ENCODE measurements at regions not wholly inside any gene's neighbourhood (a gene's known extent, or its start where the extent isn't known, plus 50 kb on each side); places are given as distances from the start of the nearest gene placed in this dataset.
"Not testable (repeated sequence)": the region's sequence is repeated elsewhere in the genome, so short reads cannot be mapped to it uniquely, and the experiment has no call there.

DNA sequence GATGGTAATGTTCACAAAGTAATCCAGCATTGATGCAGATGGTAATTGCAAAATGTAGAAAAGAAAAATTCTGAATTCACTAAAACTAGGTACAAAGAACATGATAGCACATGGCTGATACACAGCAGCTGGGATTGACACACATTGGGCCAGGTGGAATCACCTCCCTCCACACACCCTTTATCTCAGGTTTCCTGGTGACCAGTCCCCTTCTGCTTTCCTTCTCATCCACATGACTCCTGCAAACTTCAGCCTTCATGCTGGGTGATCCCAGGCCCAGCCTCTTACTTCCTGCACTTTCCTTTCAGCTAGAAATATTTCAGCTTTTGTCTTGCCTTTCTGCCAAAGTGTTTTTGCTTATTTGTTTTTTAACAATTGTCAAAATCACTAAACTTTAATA is 246.9 kb downstream of the LNPK start:
- no peak for DNase-seq

- DNase-seq = no peak
Observed at GRCh38 chr2:175750195-175750594, 251.9 kb downstream of the LNPK start.

- DNase-seq = no peak
Observed at GRCh38 chr2:175745911-175746310, 256.2 kb downstream of the LNPK start.

DNA sequence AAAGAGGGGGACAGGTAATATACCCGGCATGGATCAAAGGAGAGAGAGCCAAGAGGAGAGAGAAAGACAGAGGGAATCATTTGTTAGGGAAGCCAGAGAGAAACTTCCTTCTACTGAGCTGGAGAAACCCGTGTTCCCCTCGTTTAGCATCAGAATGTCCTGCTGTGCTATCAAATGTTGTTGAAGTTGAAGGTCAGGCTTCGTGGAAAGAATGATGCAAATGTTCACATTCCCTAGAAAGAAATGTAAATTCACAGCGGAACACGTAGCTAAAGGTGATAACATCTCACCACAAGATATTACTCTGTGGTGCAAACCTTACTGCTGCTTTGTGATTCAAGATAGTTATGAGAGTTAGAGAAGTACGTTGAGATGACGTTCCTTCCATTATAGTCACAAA is 258.1 kb downstream of the LNPK start:
- DNase-seq = no peak

- no peak for DNase-seq
Observed at GRCh38 chr2:175743011-175743410, 259.1 kb downstream of the LNPK start.

DNA sequence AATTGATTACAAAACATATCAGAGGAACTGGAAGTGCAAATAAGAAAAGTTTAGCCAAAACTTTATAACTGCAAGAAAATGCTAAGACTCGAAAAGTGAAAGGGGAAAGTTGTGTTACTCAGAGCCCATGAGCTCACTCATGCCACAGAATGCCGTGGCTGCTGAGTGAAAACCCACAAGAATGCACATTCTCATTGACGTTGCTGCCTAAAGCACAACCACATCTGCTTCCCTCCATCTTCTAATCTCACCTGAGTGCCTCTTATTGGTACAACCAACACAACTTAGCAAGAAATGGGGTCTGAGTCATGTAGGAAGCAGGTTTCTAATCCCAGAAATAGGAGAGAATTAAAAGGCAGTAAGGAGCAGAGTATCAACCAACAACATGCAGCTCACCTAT is 259.7 kb downstream of the LNPK start:
- DNase-seq = no peak

- no peak for DNase-seq
Observed at GRCh38 chr2:175741164-175741563, 260.9 kb downstream of the LNPK start.

DNA sequence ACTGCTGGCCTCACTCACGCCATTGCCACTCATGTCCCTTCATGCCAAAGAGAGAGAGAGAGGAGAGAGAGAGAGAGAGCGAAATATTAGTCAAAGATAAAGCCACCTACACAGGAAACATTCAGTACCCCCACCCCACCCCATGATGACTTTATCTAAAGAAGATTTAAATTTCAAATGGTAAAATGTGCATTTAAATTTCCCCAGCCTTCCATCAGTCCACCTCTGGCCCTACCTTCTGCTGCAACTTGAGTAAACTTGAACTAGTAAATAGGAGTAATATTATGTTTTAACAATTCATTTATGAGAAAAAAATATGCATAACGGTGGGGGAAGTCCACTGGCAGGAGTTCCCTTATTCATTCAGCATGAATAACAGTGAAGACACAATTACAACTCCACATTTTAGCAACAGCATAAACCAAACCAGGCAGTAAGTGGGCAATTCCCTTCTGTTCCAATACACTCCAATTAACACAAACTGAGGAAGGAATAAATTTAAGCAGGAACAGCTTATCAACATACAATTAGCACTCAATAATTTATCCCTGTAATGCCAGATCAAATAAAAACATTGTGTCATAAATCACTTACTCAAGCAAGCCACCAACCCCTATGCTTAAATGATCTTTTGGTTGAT is 264.2 kb downstream of the LNPK start:
- DNase-seq = no peak

GRCh38 chr2:175734686-175735085 is 267.4 kb downstream of the LNPK start:
- DNase-seq = no peak

DNA sequence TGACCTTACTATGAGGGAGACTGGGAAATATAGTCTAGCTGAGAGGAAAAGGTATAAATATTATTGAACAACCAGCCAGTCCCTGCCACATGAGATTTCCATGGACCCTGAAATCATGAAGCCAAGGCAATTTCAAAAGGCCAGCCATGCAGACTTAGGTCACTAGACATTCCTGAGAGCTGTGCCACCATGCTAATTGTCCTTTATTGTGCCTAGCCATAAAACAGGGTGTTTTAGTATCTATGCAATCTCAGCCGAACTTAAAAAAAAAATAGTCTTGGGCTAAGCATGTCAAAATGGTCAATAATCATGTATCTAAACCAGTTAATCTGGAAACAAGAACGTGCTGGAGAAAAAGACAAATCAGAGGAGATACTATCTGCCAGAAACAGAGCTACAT is 269.5 kb downstream of the LNPK start:
- DNase-seq = no peak

DNA sequence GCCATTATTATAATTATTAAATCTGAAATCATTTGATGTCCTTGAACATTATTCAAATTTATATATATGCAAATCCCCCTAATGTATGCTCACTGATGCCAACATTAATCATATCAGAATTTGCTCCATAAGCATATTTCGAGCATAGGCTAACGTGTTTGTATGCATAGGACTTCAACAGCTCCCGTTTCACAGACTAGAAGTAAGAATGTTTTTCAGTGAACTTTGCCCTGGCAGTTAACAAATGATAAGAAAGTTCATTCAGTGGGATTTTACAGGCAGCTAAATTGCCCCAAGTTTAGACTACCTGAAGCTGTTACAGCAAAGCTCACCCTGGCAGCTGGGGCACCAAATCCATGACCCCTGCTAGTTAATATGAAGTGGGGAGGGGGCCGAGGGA is 272.0 kb downstream of the LNPK start:
- DNase-seq = no peak

DNA sequence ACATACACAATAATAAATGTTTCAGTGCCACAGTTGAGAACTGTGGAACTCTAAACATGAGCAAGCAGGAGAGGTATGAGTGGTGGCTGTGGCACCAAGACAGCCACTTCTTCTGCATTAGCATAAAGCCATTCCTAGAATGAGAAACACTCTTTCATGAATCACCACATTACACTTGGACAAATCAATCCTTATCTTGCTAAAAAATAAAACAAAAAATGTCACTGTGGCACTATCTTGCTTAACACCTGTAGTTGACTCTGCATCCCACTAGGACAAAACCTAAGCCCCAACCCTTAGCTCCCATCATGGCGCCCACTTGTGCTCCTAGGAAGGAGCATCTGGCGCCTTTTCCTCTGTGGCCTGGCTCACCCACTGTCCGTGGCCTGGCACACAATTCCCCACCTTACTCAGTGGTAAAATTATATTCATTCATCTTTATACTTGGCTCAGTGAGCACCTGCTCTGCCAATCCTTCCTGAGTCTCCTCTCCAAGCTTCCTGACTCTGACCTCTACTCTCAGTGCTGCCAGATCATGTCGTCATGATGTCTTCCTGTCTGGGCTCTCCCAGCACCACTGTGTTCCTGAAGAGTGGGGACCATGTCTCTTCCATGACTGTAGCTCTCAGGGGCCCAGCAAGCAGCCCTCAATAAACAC is 272.9 kb downstream of the LNPK start:
- DNase-seq = no peak

- DNase-seq = no peak
Observed at GRCh38 chr2:175728032-175728431, 274.0 kb downstream of the LNPK start.

DNA sequence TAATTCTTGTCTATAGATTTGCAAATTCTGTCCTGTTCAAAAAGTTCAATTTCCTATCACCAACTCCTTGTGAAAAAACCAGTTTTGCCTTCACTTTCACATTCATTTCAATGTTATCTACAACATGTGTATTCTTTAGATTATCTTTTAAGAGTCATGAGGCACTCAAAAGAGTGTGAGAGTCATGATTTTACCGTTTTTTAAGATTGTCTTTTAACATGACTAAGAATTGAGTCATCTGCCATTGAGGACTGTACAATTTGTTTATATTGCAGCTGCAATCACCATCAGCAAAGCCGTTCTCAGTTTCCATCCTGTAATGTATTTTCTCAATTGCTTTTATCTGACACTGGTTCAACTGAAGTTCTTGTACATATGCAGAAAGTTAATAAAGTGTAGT is 275.8 kb downstream of the LNPK start:
- no peak for DNase-seq

DNA sequence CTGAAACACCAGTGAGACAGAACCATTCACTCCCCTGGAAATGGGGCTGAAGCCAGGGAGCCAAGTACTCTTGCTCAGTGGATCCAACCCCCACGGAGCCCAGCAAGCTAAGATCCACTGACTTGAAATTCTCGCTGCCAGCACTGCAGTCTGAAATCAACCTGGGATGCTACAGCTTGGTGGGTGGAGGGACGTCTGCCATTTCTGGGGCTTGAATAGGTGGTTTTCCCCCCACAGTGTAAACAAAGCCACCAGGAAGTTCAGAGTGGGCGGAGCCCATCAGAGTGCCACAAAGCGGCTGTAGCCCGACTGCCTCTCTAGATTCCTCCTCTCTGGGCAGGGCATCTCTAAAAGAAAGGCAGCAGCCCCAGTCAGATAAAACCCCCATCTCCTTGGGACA is 292.8 kb downstream of the LNPK start:
- DNase-seq = no peak

DNA sequence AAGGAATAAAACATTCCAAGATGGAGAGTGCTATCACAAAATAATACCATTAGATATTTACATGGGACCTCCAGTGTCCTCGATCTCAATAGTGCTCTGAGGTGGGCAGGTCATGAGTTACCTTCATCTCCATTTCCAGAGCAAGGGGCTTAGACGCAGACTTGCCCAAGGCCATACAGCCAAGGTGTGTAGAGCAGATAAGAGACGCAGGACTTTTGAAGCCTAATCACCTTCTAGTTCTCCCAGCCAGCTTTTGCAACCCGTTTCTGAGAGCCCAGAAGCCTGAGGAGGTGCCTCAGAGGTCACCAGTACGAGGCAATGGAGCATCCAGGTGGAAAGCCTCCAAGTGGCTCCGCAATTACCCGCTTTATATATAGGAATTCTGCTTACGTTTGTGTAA is 294.7 kb downstream of the LNPK start:
- DNase-seq = no peak

GRCh38 chr2:175704568-175704967 is 297.5 kb downstream of the LNPK start:
- DNase-seq = not testable (repeated sequence)

DNA sequence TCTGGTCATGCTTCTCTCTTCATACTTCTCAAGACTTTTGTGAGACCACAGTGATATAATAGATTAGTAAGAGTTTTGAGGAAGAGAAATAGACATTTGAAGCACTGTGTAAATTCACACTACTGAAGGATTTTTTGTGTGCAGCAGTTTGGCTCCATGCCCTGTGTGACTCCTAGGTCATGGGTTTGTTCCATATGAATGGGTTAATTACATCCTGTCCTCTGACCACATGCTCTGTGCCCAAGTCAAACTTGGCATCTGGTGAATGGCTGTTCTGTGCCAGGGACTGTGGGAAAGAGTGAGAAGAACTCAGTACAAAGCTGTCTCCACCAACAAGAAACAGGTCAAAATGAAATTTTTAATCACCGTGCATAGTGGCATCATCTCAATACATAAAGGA is 304.0 kb downstream of the LNPK start:
- DNase-seq = no peak

- no peak for DNase-seq
Observed at GRCh38 chr2:175690113-175690837, 311.8 kb downstream of the LNPK start.

- DNase-seq = no peak
Observed at GRCh38 chr2:175688243-175688642, 313.8 kb downstream of the LNPK start.

DNA sequence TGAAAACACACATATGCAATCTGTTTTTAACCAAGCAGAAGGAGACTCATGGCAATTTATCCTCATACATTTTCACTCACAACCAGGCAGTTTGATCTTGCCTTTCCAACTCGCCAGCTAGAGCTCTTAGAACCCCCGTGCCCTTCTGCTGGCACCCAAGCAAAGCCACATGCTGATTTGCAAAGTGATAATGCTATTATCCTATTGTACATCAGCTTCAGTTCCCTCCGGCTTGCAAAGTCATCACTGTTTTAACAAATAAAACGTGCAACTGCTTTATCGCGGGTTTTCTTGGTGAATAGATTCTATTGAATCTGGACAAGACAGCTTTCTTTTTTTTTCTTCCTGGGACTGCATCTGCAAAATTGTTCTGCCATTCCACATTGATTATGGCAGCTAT is 314.6 kb downstream of the LNPK start:
- no peak for DNase-seq

DNA sequence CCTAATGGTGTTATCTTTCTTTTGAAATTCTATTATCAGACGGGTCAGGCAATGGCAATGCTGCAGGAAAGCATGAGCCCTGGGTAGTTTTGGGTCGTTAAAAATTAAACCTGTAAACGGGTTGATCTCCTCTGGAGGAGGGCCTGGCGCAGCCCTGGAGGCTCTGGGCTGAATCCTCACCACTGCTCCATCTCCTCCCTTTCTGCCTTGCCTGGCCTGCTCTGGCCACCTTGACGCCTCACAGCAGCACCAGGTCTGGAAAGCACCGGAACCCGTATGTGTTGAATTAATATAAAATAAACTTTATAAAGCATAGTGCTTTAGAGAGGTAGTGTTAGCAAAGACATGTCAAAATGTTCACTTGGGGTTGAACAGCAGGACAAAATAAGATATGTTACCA is 316.1 kb downstream of the LNPK start:
- no peak for DNase-seq

DNA sequence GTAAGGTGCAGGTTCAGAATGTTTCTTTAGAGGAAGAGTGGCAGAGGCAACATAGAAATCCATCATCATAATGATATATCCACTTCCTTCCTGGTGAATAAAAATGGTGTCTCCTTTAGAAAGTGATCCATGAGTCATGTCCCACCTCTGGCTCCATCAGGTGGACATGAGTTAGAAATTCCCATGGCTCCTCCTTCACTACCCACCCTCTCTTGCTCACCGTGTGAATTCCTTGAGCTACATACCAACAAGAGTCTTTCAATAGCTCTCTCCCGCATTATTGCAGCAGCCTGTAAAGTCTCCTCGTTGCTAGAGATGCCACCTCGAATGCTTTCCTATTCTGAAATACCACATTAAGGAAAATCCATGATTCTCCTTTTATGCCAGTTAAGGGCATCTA is 317.6 kb downstream of the LNPK start:
- no peak for DNase-seq

GRCh38 chr2:175679728-175680127 is 322.3 kb downstream of the LNPK start:
- DNase-seq = no peak

DNA sequence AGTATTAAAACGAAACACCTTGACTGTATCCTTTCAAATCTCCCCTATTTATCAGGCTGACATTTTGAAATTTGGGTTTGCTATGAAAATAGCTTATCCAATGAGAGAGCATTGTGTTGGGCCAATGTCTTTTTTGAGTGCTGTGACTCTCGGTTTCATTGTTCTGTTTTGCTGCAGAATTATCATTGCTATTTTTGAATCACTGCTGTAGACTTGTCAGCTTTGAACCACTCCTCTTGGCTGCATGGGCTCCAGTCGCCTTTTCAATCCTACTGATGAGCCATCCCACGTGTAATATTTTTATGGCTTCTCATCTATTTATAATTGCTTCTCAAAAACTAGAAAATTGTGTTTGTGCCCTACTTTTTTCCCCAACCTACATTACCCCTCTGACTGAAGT is 322.8 kb downstream of the LNPK start:
- DNase-seq = no peak
